MM.1S (cell line): ENCODE measurements at regions not wholly inside any gene's neighbourhood (a gene's known extent, or its start where the extent isn't known, plus 50 kb on each side); places are given as distances from the start of the nearest gene placed in this dataset.

Experiments
- DNase-seq: peaks from one replicate; pipeline ENCODE4 v3.0.0-alpha.2; 2015
- H2AFZ ChIP-seq: fragments of 300-600 bp; sonication (generic); 2 replicates; pipeline ENCODE4 v1.6.0; 2016; ENCODE audit warnings: antibody characterized with exemption, low read length
- H3F3A ChIP-seq: fragments of 300-600 bp; sonication (generic); 2 replicates; pipeline ENCODE4 v1.6.1; 2016; ENCODE audit warnings: mild to moderate bottlenecking, antibody characterized with exemption, low read length, moderate library complexity, mixed read lengths; ENCODE audit not compliant: insufficient read depth
- H3K27ac ChIP-seq: fragments of 300-600 bp; sonication (generic); 2 replicates; pipeline ENCODE4 v1.5.1; 2016; ENCODE audit warnings: mild to moderate bottlenecking, low read length
- H3K27me3 ChIP-seq: fragments of 300-600 bp; sonication (generic); replicated peaks from 2 replicates; pipeline ENCODE4 v1.6.0; 2016; ENCODE audit warnings: low read length; ENCODE audit not compliant: insufficient read depth
- H3K36me3 ChIP-seq: fragments of 300-600 bp; sonication (generic); replicated peaks from 2 replicates; pipeline ENCODE4 v1.6.1; 2016; ENCODE audit warnings: mild to moderate bottlenecking, low read length, mixed read lengths; ENCODE audit not compliant: insufficient read depth
- H3K4me1 ChIP-seq: fragments of 300-600 bp; sonication (generic); 2 replicates; pipeline ENCODE4 v1.6.1; 2016; ENCODE audit warnings: low read length, mixed read lengths
- H3K4me2 ChIP-seq: fragments of 300-600 bp; sonication (generic); 2 replicates; pipeline ENCODE4 v1.6.0; 2016; ENCODE audit warnings: low read depth, low read length
- H3K4me3 ChIP-seq: fragments of 300-600 bp; sonication (generic); 2 replicates; pipeline ENCODE4 v1.5.1; 2016; ENCODE audit warnings: low read length, mixed read lengths
- H3K79me2 ChIP-seq: fragments of 300-600 bp; sonication (generic); 2 replicates; pipeline ENCODE4 v1.6.1; 2016; ENCODE audit warnings: mixed run types, low read length, mixed read lengths
- H3K9ac ChIP-seq: fragments of 300-600 bp; sonication (generic); 2 replicates; pipeline ENCODE4 v1.6.1; 2016; ENCODE audit warnings: low read length, mixed read lengths
- H3K9me2 ChIP-seq: fragments of 300-600 bp; sonication (generic); replicated peaks from 2 replicates; pipeline ENCODE4 v1.6.1; 2016; ENCODE audit warnings: mild to moderate bottlenecking, low read length, mixed read lengths; ENCODE audit not compliant: insufficient read depth
- H3K9me3 ChIP-seq: fragments of 300-600 bp; sonication (generic); replicated peaks from 2 replicates; pipeline ENCODE4 v1.6.1; 2016; ENCODE audit warnings: mild to moderate bottlenecking, low read length, mixed read lengths; ENCODE audit not compliant: insufficient read depth
- H4K20me1 ChIP-seq: fragments of 300-600 bp; sonication (generic); 2 replicates; pipeline ENCODE4 v1.6.1; 2016; ENCODE audit warnings: mild to moderate bottlenecking, low read length, moderate library complexity, mixed read lengths; ENCODE audit not compliant: insufficient read depth
- CTCF ChIP-seq: fragments of 300-600 bp; sonication (generic); IDR thresholded peaks from 2 replicates; pipeline ENCODE4 v1.5.1; 2016; ENCODE audit warnings: antibody characterized with exemption, low read length, mixed read lengths
- EZH2 ChIP-seq: fragments of 300-600 bp; sonication (generic); optimal IDR thresholded peaks from 2 replicates; pipeline ENCODE3; 2017; ENCODE audit warnings: low read depth, mild to moderate bottlenecking, antibody characterized with exemption, low read length, mixed read lengths
- EZH2phosphoT487 ChIP-seq: fragments of 300-600 bp; sonication (generic); IDR thresholded peaks from 2 replicates; pipeline ENCODE4 v1.6.1; 2018; ENCODE audit warnings: antibody characterized with exemption, low read length

GRCh38 chr2:67792191-67792590 is 270.6 kb downstream of the C1D start:
- Histone ChIP-seq H3K36me3 (no peaks in the 10 kb centered on the region), H3K79me2 (no peaks in the 10 kb centered on the region), H3K9me2 (no peaks in the 10 kb centered on the region), H3K27ac (no peak overlapping the region), H3K4me3 (no peak overlapping the region), H3K9ac (no peak overlapping the region), H3F3A (no peaks in the 10 kb centered on the region), H3K27me3 (no peaks in the 10 kb centered on the region), H3K9me3 (no peaks in the 10 kb centered on the region), H3K4me1 (no peaks in the 10 kb centered on the region), H2AFZ (no peak overlapping the region), H3K4me2 (no peak overlapping the region), H4K20me1 (no peaks in the 10 kb centered on the region)
- DNase-seq, result no peak
- TF ChIP-seq EZH2 (no peak), CTCF (no peak), EZH2phosphoT487 (no peak)

GRCh38 chr2:67792681-67793091 is 270.1 kb downstream of the C1D start:
- no peaks in the 10 kb centered on the region for H3K36me3 ChIP-seq
- no peak overlapping the region for H3K27ac ChIP-seq
- H3K27me3 ChIP-seq, result no peaks in the 10 kb centered on the region
- H2AFZ ChIP-seq, result no peak overlapping the region
- no peak overlapping the region for H3K4me2 ChIP-seq
- no peaks in the 10 kb centered on the region for H4K20me1 ChIP-seq
- no peak for TF ChIP-seq CTCF
- no peak for TF ChIP-seq EZH2
- no peak for TF ChIP-seq EZH2phosphoT487
- no peak overlapping the region for H3K9ac ChIP-seq
- no peaks in the 10 kb centered on the region for H3K79me2 ChIP-seq
- no peaks in the 10 kb centered on the region for H3K9me3 ChIP-seq
- no peaks in the 10 kb centered on the region for H3K9me2 ChIP-seq
- no peak for DNase-seq
- H3F3A ChIP-seq, result no peaks in the 10 kb centered on the region
- no peaks in the 10 kb centered on the region for H3K4me1 ChIP-seq
- no peak overlapping the region for H3K4me3 ChIP-seq

GRCh38 chr2:67797801-67798540 is 264.8 kb downstream of the C1D start:
- Histone ChIP-seq H3K4me2 (no peak overlapping the region), H4K20me1 (no peaks in the 10 kb centered on the region), H3K9me3 (no peaks in the 10 kb centered on the region), H3K9me2 (no peaks in the 10 kb centered on the region), H3K9ac (no peak overlapping the region), H3K4me1 (no peaks in the 10 kb centered on the region), H2AFZ (no peak overlapping the region), H3F3A (no peaks in the 10 kb centered on the region), H3K36me3 (no peaks in the 10 kb centered on the region), H3K4me3 (no peak overlapping the region), H3K27me3 (no peaks in the 10 kb centered on the region), H3K27ac (no peak overlapping the region), H3K79me2 (no peaks in the 10 kb centered on the region)
- no peak for DNase-seq
- TF ChIP-seq CTCF (no peak), EZH2 (no peak), EZH2phosphoT487 (no peak)
